ENCODE measurements at regions not wholly inside any gene's neighbourhood (a gene's known extent, or its start where the extent isn't known, plus 50 kb on each side); places are given as distances from the start of the nearest gene placed in this dataset.

DNA sequence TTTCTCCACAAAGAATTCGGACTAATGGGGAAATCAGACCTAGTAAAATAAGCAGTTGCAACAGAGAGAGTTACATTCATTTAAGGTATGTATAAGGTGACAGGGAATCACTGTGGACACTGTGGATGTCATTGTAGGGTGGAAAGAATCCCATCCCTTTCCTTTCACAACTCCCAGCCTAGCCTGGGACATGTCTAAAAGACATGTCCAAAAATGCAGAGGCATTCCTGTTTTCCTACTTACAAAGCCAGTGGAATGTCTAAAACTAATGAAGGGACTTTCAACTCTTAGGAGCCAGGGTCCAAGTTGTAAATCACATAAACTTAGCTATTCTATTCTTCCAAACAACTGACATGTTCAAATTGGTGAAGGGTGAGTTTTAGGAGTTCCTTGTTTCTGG, 511.0 kb downstream of the PRELID2 start:
- Histone ChIP-seq H3K27ac (ENCODE audit: low read depth, low read length) (peak overlapping the region; percentile 44), H2BK120ac (ENCODE audit: insufficient read depth, low read length, poor library complexity) (no peak overlapping the region), H2AFZ (ENCODE audit: insufficient read depth, low read length, poor library complexity) (no peak overlapping the region), H3K14ac (ENCODE audit: low read length) (no peak overlapping the region), H4K8ac (ENCODE audit: low read depth, low read length) (no peak overlapping the region), H2BK5ac (ENCODE audit: low read depth, low read length, poor library complexity) (no peak overlapping the region), H4K12ac (ENCODE audit: low read depth, low read length) (no peak overlapping the region), H4K91ac (ENCODE audit: low read depth, low read length) (no peak overlapping the region), H3K79me1 (ENCODE audit: low read length) (no peaks in the 10 kb centered on the region), H3K9ac (ENCODE audit: low read length) (no peak overlapping the region), H3K36me3 (ENCODE audit: control insufficient read depth in 1 of 2, insufficient read depth in 2 of 2, low read length in 2 of 2) (no peaks in the 10 kb centered on the region), H3K4me3 (ENCODE audit: low read depth, low read length) (no peak overlapping the region), H3K9me3 (ENCODE audit: insufficient read depth, low read depth, low read length) (no peaks in the 10 kb centered on the region), H3K23ac (ENCODE audit: low read length) (no peak overlapping the region), H3K4me2 (ENCODE audit: low read length) (no peak overlapping the region), H3K4ac (ENCODE audit: low read depth, low read length) (no peak overlapping the region), H3K4me1 (ENCODE audit: control insufficient read depth in 1 of 2, insufficient read depth in 2 of 2, low read length in 2 of 2) (no peaks in the 10 kb centered on the region), H3K27me3 (ENCODE audit: insufficient read depth, low read length) (no peaks in the 10 kb centered on the region), H2BK12ac (ENCODE audit: low read length) (no peak overlapping the region), H2AK5ac (ENCODE audit: low read length) (no peak overlapping the region), H3K18ac (ENCODE audit: low read length) (no peak overlapping the region), H3K79me2 (ENCODE audit: control insufficient read depth, insufficient read depth, low read length, poor library complexity) (no peaks in the 10 kb centered on the region)
- WGBS (ENCODE audit: extremely low coverage, insufficient coverage, insufficient read length) = no CpG with 5 or more reads among the region's 1 CpG
- peak; percentile 0 to 33 for DNase-seq

DNA sequence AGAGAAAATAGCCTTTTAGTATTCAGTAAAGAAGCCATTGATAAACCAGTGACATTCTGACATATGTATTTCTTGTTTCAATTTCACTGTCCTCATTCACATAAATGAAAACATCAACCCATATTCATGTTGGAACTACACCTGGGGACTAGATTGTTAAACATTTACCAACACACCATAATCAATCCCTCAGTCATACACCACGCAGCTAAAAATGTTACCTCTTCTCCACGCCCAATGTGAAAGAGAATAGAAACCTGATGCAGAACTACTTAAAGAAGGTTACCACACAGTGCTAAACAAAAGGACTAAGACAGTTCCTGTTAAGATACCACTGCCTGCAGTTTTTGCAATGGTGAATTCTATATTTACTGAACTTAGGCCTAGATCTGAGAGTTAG, 518.9 kb downstream of the PRELID2 start:
- H4K91ac ChIP-seq (ENCODE audit: low read depth, low read length) = no peak overlapping the region
- no peak overlapping the region for H2AK5ac ChIP-seq (ENCODE audit: low read length)
- no peak overlapping the region for H2BK120ac ChIP-seq (ENCODE audit: insufficient read depth, low read length, poor library complexity)
- no peak overlapping the region for H4K12ac ChIP-seq (ENCODE audit: low read depth, low read length)
- no peak overlapping the region for H3K14ac ChIP-seq (ENCODE audit: low read length)
- no peak overlapping the region for H3K4ac ChIP-seq (ENCODE audit: low read depth, low read length)
- H2BK12ac ChIP-seq (ENCODE audit: low read length) = no peak overlapping the region
- H3K23ac ChIP-seq (ENCODE audit: low read length) = no peak overlapping the region
- no peak overlapping the region for H3K9ac ChIP-seq (ENCODE audit: low read length)
- no peak for DNase-seq
- H3K4me2 ChIP-seq (ENCODE audit: low read length) = no peak overlapping the region
- no peaks in the 10 kb centered on the region for H3K79me2 ChIP-seq (ENCODE audit: control insufficient read depth, insufficient read depth, low read length, poor library complexity)
- H3K4me3 ChIP-seq (ENCODE audit: low read depth, low read length) = no peak overlapping the region
- no peak overlapping the region for H2BK5ac ChIP-seq (ENCODE audit: low read depth, low read length, poor library complexity)
- H3K36me3 ChIP-seq (ENCODE audit: control insufficient read depth in 1 of 2, insufficient read depth in 2 of 2, low read length in 2 of 2) = no peaks in the 10 kb centered on the region
- H3K9me3 ChIP-seq (ENCODE audit: insufficient read depth, low read depth, low read length) = no peaks in the 10 kb centered on the region
- H3K4me1 ChIP-seq (ENCODE audit: control insufficient read depth in 1 of 2, insufficient read depth in 2 of 2, low read length in 2 of 2) = no peaks in the 10 kb centered on the region
- no peak overlapping the region for H4K8ac ChIP-seq (ENCODE audit: low read depth, low read length)
- H3K79me1 ChIP-seq (ENCODE audit: low read length) = no peaks in the 10 kb centered on the region
- H2AFZ ChIP-seq (ENCODE audit: insufficient read depth, low read length, poor library complexity) = no peak overlapping the region
- no CpG with 5 or more reads among the region's 2 CpGs for WGBS (ENCODE audit: extremely low coverage, insufficient coverage, insufficient read length)
- no peak overlapping the region for H3K27ac ChIP-seq (ENCODE audit: low read depth, low read length)
- H3K27me3 ChIP-seq (ENCODE audit: insufficient read depth, low read length) = no peaks in the 10 kb centered on the region
- no peak overlapping the region for H3K18ac ChIP-seq (ENCODE audit: low read length)

GRCh38 chr5:145307866-145308382, 527.2 kb downstream of the PRELID2 start:
- WGBS (ENCODE audit: extremely low coverage, insufficient coverage, insufficient read length) = no CpG with 5 or more reads among the region's 6 CpGs
- no peaks in the 10 kb centered on the region for H3K9me3 ChIP-seq (ENCODE audit: insufficient read depth, low read depth, low read length)

GRCh38 chr5:145295236-145295835, 539.8 kb downstream of the PRELID2 start:
- no peak overlapping the region for H3K4me3 ChIP-seq (ENCODE audit: low read depth, low read length)
- H3K4me2 ChIP-seq (ENCODE audit: low read length) = no peak overlapping the region
- H3K27ac ChIP-seq (ENCODE audit: low read depth, low read length) = no peak overlapping the region
- no peaks in the 10 kb centered on the region for H3K4me1 ChIP-seq (ENCODE audit: control insufficient read depth in 1 of 2, insufficient read depth in 2 of 2, low read length in 2 of 2)
- H2BK12ac ChIP-seq (ENCODE audit: low read length) = no peak overlapping the region
- H3K4ac ChIP-seq (ENCODE audit: low read depth, low read length) = no peak overlapping the region
- no peak overlapping the region for H2BK120ac ChIP-seq (ENCODE audit: insufficient read depth, low read length, poor library complexity)
- H2AK5ac ChIP-seq (ENCODE audit: low read length) = no peak overlapping the region
- H3K18ac ChIP-seq (ENCODE audit: low read length) = no peak overlapping the region
- H3K9me3 ChIP-seq (ENCODE audit: insufficient read depth, low read depth, low read length) = no peaks in the 10 kb centered on the region
- no peak overlapping the region for H3K14ac ChIP-seq (ENCODE audit: low read length)
- H4K12ac ChIP-seq (ENCODE audit: low read depth, low read length) = no peak overlapping the region
- DNase-seq = no peak
- H2AFZ ChIP-seq (ENCODE audit: insufficient read depth, low read length, poor library complexity) = no peak overlapping the region
- no peaks in the 10 kb centered on the region for H3K79me1 ChIP-seq (ENCODE audit: low read length)
- H4K91ac ChIP-seq (ENCODE audit: low read depth, low read length) = no peak overlapping the region
- no peaks in the 10 kb centered on the region for H3K27me3 ChIP-seq (ENCODE audit: insufficient read depth, low read length)
- no peak overlapping the region for H4K8ac ChIP-seq (ENCODE audit: low read depth, low read length)
- no peaks in the 10 kb centered on the region for H3K36me3 ChIP-seq (ENCODE audit: control insufficient read depth in 1 of 2, insufficient read depth in 2 of 2, low read length in 2 of 2)
- no peaks in the 10 kb centered on the region for H3K79me2 ChIP-seq (ENCODE audit: control insufficient read depth, insufficient read depth, low read length, poor library complexity)
- no CpG with 5 or more reads among the region's 1 CpG for WGBS (ENCODE audit: extremely low coverage, insufficient coverage, insufficient read length)
- H3K9ac ChIP-seq (ENCODE audit: low read length) = no peak overlapping the region
- H2BK5ac ChIP-seq (ENCODE audit: low read depth, low read length, poor library complexity) = no peak overlapping the region
- no peak overlapping the region for H3K23ac ChIP-seq (ENCODE audit: low read length)

More at GRCh38 chr5:145307866-145308382, 527.2 kb downstream of the PRELID2 start:
- no peaks in the 10 kb centered on the region for H3K4me1 ChIP-seq (ENCODE audit: control insufficient read depth in 1 of 2, insufficient read depth in 2 of 2, low read length in 2 of 2)
- H3K14ac ChIP-seq (ENCODE audit: low read length) = no peak overlapping the region
- H3K27me3 ChIP-seq (ENCODE audit: insufficient read depth, low read length) = no peaks in the 10 kb centered on the region
- no peak overlapping the region for H3K4me3 ChIP-seq (ENCODE audit: low read depth, low read length)
- H3K4me2 ChIP-seq (ENCODE audit: low read length) = no peak overlapping the region
- H3K9ac ChIP-seq (ENCODE audit: low read length) = no peak overlapping the region
- H3K79me1 ChIP-seq (ENCODE audit: low read length) = no peaks in the 10 kb centered on the region
- H3K36me3 ChIP-seq (ENCODE audit: control insufficient read depth in 1 of 2, insufficient read depth in 2 of 2, low read length in 2 of 2) = no peaks in the 10 kb centered on the region
- H3K4ac ChIP-seq (ENCODE audit: low read depth, low read length) = no peak overlapping the region
- H4K12ac ChIP-seq (ENCODE audit: low read depth, low read length) = no peak overlapping the region
- H2BK5ac ChIP-seq (ENCODE audit: low read depth, low read length, poor library complexity) = no peak overlapping the region
- H4K8ac ChIP-seq (ENCODE audit: low read depth, low read length) = no peak overlapping the region
- no peak overlapping the region for H4K91ac ChIP-seq (ENCODE audit: low read depth, low read length)
- no peaks in the 10 kb centered on the region for H3K79me2 ChIP-seq (ENCODE audit: control insufficient read depth, insufficient read depth, low read length, poor library complexity)
- no peak overlapping the region for H2AFZ ChIP-seq (ENCODE audit: insufficient read depth, low read length, poor library complexity)
- no peak overlapping the region for H2BK12ac ChIP-seq (ENCODE audit: low read length)
- no peak overlapping the region for H3K18ac ChIP-seq (ENCODE audit: low read length)
- H3K27ac ChIP-seq (ENCODE audit: low read depth, low read length) = no peak overlapping the region
- no peak for DNase-seq
- H2BK120ac ChIP-seq (ENCODE audit: insufficient read depth, low read length, poor library complexity) = no peak overlapping the region
- no peak overlapping the region for H2AK5ac ChIP-seq (ENCODE audit: low read length)
- no peak overlapping the region for H3K23ac ChIP-seq (ENCODE audit: low read length)

Measured in trophoblast cell (in vitro differentiated cells and primary cell).